Fibroblast of skin of back (primary cell): ENCODE measurements at regions not wholly inside any gene's neighbourhood (a gene's known extent, or its start where the extent isn't known, plus 50 kb on each side); places are given as distances from the start of the nearest gene placed in this dataset.
"Not testable (repeated sequence)": the region's sequence is repeated elsewhere in the genome, so short reads cannot be mapped to it uniquely, and the experiment has no call there.

Experiments used
- DNase-seq: peaks from one replicate; pipeline ENCODE4 v3.0.0-alpha.2; 2013

DNA sequence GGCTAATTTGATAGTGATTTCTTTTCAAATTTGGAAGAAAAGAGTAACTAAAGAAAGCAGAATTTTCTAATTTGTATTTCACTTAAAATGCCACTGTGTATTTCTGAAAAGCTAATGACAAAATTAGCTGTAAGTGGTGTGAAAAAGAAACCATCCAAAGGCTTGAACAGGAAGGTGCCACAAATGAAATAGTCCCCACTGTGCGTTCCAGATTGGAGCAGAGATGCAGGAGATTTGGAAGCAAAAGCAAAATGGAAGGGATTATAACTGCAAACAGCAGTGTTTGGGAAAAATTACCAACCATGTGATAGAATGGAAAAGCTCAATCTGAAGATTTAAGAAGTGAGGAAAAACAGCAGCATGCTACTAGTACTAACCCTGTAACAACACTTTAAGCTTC lies 498.7 kb downstream of the SUCLG1 start:
- DNase-seq = no peak

DNA sequence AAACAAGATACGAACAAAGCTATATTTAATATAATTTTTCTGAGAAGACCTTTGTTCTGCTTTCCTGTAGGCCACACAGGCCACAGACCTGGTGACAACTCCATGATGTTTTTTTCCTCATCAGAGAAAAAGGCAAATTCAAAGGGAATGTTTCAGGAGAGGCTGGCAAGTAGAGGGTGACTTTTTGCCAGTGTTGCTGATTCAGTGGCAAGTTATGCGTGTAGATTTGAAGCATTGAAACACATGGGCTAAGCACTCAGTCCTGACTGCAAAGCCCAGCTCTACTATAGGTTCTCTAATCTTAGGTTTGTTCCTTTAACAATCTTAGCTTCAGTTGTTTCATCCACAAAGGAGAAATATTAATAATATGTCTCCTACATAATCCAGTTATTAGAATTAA lies 499.8 kb downstream of the SUCLG1 start:
- no peak for DNase-seq

DNA sequence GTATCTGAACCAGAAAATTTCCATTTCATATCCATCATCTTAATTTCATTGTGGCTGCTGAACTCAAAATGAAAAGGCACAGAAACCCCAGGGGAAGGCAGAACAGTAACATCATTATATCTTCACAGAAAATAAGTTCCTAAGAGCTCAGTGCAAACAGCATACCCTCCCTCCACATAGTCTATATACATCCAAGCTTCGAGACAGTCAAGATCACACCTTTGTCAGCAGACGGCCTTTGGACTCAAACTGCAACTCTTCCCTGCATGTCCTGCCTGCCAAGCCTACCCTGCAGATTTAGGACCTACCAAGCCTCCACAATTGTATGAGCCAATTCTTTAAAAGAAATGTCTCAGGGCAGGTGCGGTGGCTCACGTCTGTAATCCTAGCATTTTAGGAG lies 502.1 kb downstream of the SUCLG1 start:
- no peak for DNase-seq

DNA sequence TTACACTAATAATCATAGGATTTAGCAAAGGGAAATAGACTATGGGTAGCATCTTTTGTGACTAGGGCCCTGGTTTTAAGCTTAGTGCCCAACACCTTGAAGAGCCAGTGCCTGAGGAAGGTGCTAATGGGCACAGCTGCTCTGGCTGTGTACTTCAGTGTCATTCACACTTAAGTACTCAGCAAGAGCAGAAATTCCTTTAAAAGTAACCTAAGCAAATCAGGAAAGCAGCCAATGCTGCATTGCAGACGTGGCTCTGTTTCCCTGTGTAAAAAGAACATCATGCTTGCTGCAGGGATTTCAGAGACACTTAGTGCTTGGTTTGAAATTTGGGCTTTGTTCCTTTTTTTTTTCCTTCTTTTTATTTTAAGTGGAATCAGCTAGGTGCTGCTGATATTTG lies 505.4 kb downstream of the SUCLG1 start:
- no peak for DNase-seq

DNA sequence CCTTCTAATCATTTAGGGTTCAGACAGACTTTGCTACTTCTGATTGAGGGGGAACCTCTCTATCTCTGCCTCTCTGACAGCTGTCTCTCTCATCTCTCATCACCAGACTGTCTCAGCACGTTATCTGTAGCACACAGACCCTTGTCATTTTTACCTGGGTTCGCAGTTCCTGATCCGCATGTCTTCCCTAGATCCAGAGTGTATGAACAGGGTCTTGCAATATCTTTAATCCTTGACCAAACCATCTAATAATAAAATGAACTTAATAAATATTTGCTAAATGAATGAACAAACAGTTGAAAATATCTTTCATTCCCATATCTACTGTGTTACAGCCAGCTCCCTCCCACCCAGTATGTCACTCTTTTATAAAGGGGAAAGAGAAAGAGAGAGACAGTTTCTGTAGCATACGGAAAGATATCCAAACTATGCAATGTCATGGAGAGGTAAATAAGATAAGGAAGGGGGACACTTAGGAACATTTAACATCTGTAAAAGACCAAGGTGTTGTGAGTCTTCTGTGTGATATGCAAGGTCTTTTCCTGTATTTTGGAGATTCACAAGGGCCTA lies 507.6 kb downstream of the SUCLG1 start:
- DNase-seq = no peak

DNA sequence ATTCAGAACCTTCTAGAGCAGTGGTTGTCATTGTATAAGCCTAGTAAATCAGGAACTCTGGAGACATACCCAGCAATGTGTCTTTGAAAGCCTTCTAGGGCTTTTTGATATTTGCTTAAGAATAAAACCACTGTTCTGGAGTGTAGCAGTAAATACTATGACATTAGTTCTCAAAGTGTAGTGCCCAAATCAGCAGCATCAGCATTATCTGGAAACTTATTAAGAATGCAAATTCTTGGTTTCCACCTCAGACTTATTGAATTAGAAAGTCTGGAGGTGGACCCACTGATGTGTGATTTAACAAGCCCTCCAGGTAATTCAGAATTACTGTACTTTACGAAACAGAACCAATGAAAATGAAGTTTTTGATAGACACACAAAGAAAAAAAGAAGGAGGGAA lies 509.7 kb downstream of the SUCLG1 start:
- DNase-seq = no peak

DNA sequence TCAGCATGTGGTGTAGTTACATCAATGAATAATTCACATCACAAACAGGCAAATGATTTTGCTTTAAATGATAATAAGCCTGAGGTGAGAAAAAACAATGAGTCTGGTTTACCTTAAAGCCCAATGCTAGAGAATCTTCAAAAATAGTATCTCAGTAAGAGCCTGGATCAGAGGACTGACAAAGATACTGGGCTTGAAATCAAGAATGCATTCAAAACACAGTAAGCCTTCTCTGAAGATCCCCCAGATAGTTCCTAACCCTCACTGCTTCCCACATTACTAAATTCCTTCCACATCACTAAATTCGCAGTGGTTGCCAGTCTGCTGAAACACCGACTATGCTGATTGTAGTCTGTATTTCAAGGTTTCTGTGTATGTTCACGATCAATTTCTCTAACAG lies 514.9 kb downstream of the SUCLG1 start:
- DNase-seq = peak; percentile 2

DNA sequence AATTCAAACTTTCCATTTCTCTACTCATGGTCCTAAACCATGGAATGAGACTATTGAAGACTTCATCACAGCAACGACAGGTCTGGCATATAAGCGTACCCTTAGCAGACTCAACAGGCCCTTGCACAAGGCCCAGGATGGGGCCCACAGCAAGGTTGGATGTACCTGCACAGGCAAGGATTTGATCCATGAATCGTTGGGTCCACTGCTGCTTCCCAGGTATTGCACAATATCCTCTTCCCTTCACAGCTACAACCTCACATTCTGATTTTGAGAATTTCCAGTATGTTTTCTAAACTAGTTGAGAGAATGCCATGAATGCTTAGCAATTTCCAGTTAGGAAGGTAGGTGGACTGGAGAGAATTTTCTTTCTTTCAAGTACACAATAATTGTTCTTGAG lies 515.8 kb downstream of the SUCLG1 start:
- DNase-seq = no peak

DNA sequence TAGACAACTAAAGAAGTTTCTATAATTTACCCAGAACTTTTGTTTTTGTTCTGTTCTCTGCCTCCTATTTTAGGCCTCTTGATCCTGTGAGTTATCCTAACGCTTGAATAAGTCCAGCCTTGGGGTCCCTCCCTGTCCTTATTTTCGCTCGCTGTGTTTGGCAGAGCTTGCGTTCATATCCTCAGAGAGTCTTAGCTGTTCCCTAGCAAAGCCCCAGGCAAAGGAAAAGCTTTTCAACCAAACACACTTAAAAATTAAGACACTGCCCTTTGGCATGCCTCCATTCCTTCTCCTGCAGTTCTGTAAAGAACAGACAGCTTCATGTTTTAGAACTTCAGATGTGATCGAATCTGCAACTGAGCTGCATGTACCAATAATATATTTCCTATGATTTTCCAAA lies 517.2 kb downstream of the SUCLG1 start:
- DNase-seq = no peak

DNA sequence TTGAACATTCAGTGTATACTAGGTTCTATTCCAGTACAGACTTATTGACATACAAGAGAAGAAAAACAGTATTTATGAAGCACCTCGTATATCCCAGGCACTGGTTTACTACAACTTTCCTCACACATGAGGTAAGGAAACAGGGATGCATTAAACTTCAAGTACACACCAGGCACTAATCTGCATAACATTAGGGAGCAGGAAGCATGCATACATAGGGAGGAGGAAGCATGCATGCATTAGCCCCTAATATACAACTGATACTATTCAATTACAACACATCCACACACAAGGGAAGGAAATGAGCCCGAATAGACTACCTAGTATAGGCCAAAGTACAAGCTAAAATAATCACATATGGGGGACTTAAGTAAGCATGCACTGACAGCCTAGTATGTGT lies 525.3 kb downstream of the SUCLG1 start:
- no peak for DNase-seq

DNA sequence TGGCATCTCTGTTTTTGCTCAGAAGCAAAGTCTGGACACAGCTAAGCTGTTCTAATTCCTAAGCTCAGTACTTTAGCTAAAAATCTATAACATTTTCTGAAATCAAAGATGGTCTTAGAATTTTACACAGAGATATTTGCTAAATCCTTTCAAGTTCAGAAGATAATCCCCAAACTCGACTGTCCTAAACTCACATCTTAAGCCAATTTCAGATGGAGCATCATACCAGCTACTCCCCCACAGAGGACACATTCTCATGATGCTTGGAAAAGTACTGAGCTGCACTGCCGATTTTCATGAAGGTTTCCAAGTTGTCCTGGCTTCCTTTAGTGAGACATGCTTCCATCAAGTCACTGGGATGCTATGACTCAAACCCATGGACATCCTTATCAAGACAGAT lies 535.5 kb downstream of the SUCLG1 start:
- no peak for DNase-seq

DNA sequence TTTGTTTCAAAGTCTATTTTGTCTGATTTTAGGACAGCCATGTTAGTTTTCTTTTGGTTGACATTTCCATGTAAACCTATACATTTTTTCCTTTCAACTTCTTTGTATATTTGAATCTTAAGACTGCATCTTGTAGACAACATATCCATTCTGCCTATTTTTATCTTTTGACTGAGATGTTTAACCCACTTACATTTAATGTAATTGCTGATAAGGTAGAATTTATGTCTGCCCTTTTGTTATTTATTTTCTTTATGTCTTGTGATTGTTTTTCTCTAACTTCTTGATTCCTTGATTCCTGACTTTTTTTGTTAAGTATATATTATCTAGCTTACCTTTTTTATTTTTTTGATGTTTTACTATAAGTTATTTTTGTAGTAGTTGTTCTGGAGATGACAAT lies 542.5 kb downstream of the SUCLG1 start:
- DNase-seq = no peak

DNA sequence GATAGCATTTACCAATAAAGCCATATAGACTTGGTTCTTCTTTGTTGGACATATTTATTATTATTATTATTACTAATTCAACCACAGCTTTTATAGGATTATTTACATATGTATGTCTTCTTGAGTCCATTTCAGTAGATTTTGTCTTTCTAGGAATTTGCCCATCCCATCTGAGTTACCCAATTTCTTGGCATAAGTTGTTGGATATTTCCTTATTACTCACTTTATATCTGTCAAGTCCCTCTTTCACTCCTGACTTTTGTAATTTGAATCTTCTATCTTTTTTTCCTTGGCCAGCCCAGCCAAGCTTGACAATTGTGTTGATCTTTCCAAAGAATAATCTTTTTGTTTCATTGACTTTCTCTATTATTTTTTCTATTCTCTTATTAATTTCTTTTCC lies 543.7 kb downstream of the SUCLG1 start:
- no peak for DNase-seq

DNA sequence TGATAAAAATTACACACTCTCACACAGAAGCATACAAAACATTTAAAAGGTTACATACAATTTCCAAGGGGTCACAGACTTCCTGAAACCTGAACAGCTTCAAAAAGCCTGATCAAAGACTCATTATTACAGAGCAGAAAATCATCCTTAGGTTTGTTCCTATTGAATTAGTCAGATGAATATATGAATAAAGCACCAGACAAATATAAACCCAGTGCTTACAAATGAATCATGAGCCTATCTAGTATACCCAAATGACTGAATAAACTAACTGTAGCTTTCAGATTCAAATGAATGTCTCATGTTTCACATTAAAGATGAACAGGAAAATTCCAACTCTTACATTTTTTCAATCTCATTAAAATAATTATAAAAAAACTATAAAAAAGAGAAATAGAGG lies 550.3 kb downstream of the SUCLG1 start:
- DNase-seq = no peak

DNA sequence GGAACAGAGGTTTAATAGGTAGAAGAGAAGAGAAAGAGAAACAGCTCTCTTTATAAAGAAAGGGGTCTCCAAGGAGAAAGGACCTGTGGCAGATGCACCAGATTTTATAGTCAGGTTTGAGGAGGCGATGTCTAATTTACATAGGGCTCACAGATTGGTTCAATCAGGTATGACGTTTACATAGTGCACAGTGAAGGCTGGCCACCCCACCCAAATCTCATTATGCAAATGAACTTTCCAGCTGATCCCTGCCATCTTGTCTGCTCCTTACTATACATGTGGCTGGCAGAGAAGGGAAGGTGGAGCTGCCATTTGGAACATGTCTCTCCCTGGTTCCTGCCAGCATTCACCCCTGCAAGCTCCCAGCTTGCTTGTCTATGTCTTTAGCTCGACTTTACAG lies 557.8 kb downstream of the SUCLG1 start:
- DNase-seq = no peak

DNA sequence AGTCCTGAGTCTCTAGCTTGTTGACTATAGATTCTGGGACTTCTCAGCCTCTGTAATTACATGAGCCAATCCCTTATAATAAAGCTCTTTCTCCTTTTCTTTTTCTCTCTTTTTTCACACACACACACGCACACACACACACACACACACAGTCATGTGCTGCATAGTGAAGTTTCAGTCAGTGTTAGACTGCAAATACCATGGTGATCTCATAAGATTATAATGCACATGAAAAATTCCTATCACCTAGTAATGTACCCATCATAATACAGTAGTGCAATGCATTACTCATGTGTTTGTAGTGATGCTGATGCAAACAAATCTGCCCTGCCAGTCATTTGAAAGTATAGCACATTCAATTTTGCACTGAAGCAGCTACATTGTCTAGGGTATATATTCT lies 558.2 kb downstream of the SUCLG1 start:
- DNase-seq = peak; percentile 77

DNA sequence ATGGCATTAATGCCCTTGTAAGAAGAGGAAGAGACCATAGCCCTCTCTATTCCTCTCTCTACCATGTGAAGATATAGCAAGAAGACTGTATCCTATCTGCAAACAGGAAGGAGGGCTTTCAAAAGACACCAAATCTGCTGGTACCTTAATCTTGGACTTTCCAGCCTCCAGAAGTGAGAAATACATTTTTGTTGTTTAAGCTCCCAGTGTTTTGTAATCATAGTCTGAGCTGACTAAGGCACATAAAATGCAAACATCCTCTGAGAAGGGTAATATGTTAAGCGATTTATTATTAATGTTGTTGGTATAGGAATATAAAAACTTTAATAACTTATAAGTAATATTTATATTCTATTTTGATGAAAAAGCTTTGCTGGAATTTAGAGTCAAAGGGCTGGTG lies 559.8 kb downstream of the SUCLG1 start:
- DNase-seq = no peak

DNA sequence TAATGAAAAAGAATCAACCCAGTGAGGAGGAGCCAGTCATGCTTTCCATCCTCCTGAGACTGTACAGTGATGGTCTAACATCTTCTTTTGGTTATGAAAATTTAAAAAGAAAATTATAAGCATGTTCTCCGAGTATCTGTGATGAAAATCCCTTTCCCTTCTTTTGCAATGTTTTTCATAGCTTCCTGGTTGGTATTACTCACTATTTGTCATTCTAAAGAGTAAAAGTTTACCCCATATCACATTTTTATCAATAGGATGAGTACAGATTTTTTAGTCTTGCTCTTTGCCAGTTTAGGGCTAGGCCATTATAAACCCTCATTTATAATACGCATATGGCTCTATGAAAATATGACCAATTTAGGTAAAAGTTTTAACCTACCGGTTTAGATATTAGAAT lies 564.1 kb downstream of the SUCLG1 start:
- DNase-seq = no peak

DNA sequence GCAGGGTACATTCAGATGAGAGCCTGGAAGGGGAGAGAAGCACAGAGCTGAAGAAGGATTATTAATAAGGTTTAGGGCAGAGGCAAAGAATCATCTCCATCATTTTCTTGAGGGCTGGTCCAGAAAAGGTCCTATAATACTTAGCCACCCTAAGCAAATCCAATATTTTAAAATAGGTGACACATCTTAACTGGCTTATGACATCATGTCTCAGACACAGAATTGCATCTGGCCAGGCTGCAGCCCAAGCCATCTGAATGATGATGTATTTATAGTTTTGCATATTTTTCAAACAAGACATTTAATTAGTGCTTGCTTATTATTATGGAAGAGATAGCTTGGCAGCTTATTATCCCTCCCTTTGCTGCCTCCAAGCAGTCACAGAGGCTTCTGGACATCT lies 571.3 kb downstream of the SUCLG1 start:
- no peak for DNase-seq

DNA sequence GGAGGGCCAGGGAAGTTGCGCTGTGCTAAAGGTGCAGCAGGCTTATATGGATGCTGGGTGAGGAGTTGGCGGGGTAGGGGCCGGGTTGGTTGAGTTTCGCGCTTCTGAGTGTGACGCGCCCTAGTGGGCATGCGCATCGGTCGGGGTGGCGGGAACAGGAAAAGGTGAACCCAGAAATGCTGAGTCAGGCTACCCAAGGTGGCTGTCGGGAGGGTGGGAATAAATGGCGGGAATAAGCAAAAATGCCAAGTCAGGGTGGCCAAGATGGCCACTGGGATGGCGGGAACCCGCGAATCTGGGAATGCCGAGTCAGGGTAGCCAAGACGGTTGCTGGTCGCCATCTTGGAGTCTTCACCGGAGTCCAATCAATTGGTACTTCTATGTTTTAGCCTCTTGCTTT lies 580.0 kb downstream of the SUCLG1 start:
- no peak for DNase-seq

DNA sequence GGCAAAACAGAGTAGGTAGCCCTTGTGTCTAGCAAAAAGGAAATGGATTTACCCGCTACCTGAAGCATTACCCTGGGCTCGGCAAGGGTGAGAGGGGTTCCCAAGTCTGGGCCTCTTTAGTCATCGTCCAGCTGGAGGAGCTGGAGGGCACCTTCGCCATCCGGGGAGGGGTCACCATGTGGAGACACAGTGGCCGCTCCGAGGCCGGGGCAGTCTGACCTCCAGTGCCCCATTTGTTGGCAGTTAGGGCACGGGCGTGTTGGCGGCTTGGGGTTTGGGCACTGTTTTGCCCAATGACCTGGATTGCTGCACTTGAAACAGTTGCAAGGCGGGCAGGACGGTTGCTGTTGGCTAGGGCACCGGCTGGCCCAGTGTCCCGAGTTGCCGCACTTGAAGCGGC lies 581.8 kb downstream of the SUCLG1 start:
- not testable (repeated sequence) for DNase-seq

DNA sequence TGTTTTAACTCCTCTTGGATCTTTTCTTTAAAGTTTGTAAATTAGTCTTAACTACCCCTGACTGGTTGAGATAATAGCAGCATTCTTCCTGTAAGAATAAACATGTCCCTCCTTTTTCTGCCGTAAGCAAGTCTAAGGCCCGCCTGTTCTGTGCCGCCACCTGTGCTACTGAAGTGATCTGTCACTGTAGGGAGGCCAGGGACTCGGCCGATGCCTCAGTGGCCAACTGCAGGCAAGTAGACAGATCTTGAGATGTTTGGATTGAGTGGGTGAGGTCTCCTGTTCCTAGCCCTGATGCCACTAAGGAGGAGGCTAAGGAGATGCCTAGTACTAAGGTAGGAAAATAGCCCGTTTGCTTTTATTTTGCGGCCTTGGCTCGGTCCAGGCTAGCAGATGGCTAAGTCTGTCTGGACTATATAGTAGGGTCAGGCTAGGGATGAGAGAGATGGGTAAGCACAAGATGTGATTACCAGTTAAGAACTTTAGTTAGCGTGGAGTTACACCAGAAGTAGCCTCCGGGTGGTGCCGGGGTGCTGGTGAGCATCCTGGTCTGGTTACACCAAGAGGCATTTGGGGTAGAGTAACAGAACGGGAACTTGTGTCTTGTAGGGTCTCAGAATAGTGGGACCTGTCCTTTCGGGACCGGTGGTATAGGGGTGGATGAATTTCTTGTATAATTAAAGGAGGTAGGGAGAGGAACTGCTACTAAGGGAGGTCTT lies 584.2 kb downstream of the SUCLG1 start:
- no peak for DNase-seq

DNA sequence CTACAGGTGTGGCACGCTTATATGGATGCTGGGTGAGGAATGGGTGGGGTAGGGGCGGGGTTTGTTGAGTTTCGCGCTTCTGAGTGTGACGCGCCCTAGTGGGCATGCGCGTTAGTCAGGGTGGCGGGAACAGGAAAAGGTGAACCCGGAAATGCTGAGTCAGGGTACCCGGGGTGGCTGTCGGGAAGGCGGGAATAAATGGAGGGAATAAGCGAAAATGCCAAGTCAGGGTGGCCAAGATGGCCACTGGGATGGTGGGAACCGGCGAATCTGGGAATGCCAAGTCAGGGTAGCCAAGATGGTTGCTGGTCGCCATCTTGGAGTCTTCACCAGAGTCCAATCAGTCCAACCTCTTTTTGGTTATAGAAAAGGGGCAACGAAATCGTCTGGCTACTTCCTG lies 585.0 kb downstream of the SUCLG1 start:
- DNase-seq = no peak

DNA sequence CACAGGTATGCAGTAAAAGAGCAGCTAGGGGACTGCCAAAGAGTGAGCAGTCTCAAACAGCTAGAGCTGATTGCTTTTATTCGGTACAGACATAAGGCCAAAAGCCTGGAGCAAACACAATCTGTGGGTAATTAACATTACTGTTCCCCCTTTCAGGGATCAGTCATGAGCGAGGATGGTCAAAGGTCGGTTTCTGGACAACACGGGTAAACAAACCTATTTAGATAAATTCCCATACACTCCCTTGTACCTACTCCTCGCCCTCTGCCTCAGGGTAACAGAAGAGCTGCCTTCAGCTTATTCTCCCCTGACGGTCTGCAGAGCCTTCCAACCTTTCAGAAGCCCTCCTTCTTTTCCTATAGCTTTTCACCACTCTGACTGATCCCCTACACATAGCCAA lies 586.0 kb downstream of the SUCLG1 start:
- DNase-seq = no peak

DNA sequence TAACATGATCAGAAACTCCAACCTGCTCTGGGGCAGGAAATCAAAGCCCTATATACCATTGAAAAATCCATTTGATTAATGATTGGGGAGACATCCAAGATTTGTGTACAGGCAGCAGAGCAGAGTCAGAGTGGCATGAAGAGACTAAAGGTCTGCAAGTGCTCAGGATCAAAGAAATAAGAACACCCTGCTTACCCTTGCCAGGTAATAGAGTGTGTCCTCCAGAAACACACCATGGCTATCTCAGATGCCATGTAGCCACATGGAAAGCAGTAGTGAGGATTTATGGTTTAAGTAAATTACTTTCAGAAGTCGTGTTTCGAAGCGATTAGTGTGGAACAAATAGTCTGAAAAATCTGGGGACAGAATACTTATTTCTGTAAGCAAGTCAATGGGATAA lies 592.9 kb downstream of the SUCLG1 start:
- no peak for DNase-seq
